ENCODE measurements at regions not wholly inside any gene's neighbourhood (a gene's known extent, or its start where the extent isn't known, plus 50 kb on each side); places are given as distances from the start of the nearest gene placed in this dataset.

DNA sequence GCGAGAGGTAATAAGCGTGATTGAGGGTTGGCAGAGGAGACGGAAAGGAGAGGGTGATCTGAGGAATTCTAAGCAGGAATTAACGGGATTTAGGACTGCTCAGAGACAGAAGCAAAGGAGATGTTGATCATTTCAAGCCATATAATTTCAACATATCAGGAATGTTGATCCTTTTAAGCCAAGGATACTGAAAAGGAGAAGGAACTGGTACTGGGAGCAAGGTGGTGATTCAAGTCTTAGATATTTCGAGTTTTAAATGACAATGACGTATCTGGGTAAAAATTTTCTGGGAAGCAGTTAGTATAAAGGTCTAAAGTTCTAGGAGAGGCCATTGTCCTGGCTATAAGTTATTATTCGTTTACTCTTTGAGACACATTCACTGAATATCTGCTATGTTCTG lies 91.3 kb upstream of the OGFRL1 start:
- H3K79me2 ChIP-seq (ENCODE audit: insufficient read depth, low read length), result no peaks in the 10 kb centered on the region
- no peak overlapping the region for H4K5ac ChIP-seq (ENCODE audit: insufficient read length, low read depth, low read length)
- H3K4ac ChIP-seq (ENCODE audit: low read depth, low read length), result no peak overlapping the region
- no peaks in the 10 kb centered on the region for H3K27me3 ChIP-seq (ENCODE audit: insufficient read depth, low read length)
- no peak overlapping the region for H3K14ac ChIP-seq (ENCODE audit: insufficient read depth, low read length)
- H2BK20ac ChIP-seq (ENCODE audit: low read depth, low read length, poor library complexity, severe bottlenecking), result no peak overlapping the region
- Mint-ChIP-seq H3K4me1 (peaks cover 8 to 12% of the 10 kb centered on the region in 2 experiments), H3K4me3 (no peak overlapping the region), H3K27me3 (ENCODE audit: low read depth) (no peaks in the 10 kb centered on the region), H3K36me3 (ENCODE audit: insufficient read depth in 1 of 3, low read depth in 3 of 3) (peaks cover 0 to 2% (median 0%) of the 10 kb centered on the region in 3 experiments; a peak in 1 of 7 replicates), H3K9me3 (peaks cover 0 to 4% of the 10 kb centered on the region in 2 experiments; a peak in 2 of 5 replicates), H3K27ac (no peak overlapping the region)
- no peaks in the 10 kb centered on the region for H3K23me2 ChIP-seq (ENCODE audit: insufficient read length, low read depth, low read length, poor library complexity, severe bottlenecking)
- H4K91ac ChIP-seq (ENCODE audit: insufficient read length, low read depth, low read length), result no peak overlapping the region
- H3K4me1 ChIP-seq (ENCODE audit: insufficient read depth, low read length), result no peaks in the 10 kb centered on the region; the same call in 1 of the 2 replicates
- no peak overlapping the region for H2AK5ac ChIP-seq (ENCODE audit: insufficient read length, low read length)
- WGBS (ENCODE audit: extremely low coverage, insufficient read length, low lambda C conversion rate), result no CpG with 5 or more reads among the region's 7 CpGs
- no peak overlapping the region for H3K4me2 ChIP-seq (ENCODE audit: insufficient read depth, insufficient read length, low read length)
- H2BK12ac ChIP-seq (ENCODE audit: insufficient read length, low read depth, low read length), result no peak overlapping the region
- H2BK5ac ChIP-seq (ENCODE audit: insufficient read length, low read length), result no peak overlapping the region
- no peak overlapping the region for H3K23ac ChIP-seq (ENCODE audit: insufficient read length, low read depth, low read length)
- no peak overlapping the region for H2AFZ ChIP-seq (ENCODE audit: low read length)
- no peak overlapping the region for H3K18ac ChIP-seq (ENCODE audit: insufficient read length, low read depth, low read length)
- TF ChIP-seq, protein P1, sequence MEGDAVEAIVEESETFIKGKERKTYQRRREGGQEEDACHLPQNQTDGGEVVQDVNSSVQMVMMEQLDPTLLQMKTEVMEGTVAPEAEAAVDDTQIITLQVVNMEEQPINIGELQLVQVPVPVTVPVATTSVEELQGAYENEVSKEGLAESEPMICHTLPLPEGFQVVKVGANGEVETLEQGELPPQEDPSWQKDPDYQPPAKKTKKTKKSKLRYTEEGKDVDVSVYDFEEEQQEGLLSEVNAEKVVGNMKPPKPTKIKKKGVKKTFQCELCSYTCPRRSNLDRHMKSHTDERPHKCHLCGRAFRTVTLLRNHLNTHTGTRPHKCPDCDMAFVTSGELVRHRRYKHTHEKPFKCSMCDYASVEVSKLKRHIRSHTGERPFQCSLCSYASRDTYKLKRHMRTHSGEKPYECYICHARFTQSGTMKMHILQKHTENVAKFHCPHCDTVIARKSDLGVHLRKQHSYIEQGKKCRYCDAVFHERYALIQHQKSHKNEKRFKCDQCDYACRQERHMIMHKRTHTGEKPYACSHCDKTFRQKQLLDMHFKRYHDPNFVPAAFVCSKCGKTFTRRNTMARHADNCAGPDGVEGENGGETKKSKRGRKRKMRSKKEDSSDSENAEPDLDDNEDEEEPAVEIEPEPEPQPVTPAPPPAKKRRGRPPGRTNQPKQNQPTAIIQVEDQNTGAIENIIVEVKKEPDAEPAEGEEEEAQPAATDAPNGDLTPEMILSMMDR (conservative IDR thresholded peaks at IDR 0.05), result no peak
- no peak overlapping the region for H2BK120ac ChIP-seq (ENCODE audit: low read depth, low read length, poor library complexity, severe bottlenecking)
- H3K9ac ChIP-seq (ENCODE audit: extremely low read depth, insufficient read length, low read length), result no peak overlapping the region
- no peak overlapping the region for H3T11ph ChIP-seq (ENCODE audit: low read length)
- H2BK15ac ChIP-seq (ENCODE audit: low read depth, low read length), result no peak overlapping the region
- H3K27ac ChIP-seq (ENCODE audit: insufficient read length, low read depth, low read length), result no peak overlapping the region
- H4K8ac ChIP-seq (replicated peaks; ENCODE audit: insufficient read length, low read depth, low read length), result no peak overlapping the region
- no peaks in the 10 kb centered on the region for H3K9me3 ChIP-seq (ENCODE audit: control insufficient read depth, low read depth, low read length)
- no peaks in the 10 kb centered on the region for H3K79me1 ChIP-seq (ENCODE audit: insufficient read depth, low read depth, low read length, poor library complexity, severe bottlenecking)
- no peak for DNase-seq
- H3K56ac ChIP-seq (ENCODE audit: insufficient read length, low read depth, low read length), result no peak overlapping the region
- no peaks in the 10 kb centered on the region for H4K20me1 ChIP-seq (ENCODE audit: control insufficient read depth, insufficient read depth, insufficient read length)
